ENCODE measurements at regions not wholly inside any gene's neighbourhood (a gene's known extent, or its start where the extent isn't known, plus 50 kb on each side); places are given as distances from the start of the nearest gene placed in this dataset.

DNA sequence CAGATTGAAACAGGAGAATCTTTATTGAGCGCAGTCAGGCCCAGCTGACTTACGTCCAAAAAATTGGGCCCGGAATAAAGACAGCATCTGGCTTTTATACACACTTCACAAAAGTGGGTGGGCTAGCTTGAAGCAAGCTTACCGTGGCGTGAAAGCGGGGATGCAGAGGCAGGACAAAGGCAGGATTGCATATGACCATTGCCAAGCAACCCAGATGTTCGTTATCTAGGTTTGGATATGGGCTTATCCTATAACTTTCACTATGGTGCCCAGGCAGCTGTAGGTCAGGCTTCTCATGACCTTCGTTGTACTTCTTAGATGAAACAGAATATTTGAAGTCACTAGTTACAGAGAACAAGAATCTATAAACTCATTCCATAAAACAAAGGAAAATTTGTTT is 1575.6 kb upstream of the RAG2 start:
- TF ChIP-seq, protein P1, sequence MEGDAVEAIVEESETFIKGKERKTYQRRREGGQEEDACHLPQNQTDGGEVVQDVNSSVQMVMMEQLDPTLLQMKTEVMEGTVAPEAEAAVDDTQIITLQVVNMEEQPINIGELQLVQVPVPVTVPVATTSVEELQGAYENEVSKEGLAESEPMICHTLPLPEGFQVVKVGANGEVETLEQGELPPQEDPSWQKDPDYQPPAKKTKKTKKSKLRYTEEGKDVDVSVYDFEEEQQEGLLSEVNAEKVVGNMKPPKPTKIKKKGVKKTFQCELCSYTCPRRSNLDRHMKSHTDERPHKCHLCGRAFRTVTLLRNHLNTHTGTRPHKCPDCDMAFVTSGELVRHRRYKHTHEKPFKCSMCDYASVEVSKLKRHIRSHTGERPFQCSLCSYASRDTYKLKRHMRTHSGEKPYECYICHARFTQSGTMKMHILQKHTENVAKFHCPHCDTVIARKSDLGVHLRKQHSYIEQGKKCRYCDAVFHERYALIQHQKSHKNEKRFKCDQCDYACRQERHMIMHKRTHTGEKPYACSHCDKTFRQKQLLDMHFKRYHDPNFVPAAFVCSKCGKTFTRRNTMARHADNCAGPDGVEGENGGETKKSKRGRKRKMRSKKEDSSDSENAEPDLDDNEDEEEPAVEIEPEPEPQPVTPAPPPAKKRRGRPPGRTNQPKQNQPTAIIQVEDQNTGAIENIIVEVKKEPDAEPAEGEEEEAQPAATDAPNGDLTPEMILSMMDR (IDR thresholded peaks at IDR 0.05) = no peak
- TF ChIP-seq POLR2A (IDR thresholded peaks at IDR 0.05) = no peak

All from stomach (tissue), 4 donors.